HT1080 (cell line): ENCODE measurements at regions not wholly inside any gene's neighbourhood (a gene's known extent, or its start where the extent isn't known, plus 50 kb on each side); places are given as distances from the start of the nearest gene placed in this dataset. TPM values are rescaled to one million over a fixed set of nuclear protein-coding genes. Genes with fewer than 3 reads are reported as not detected.

Experiments
- small RNA-seq: library from RNA; depleted of rRNA; stranded (forward); fragments of <200 nt; gene quantifications from one replicate; pipeline ENCODE3, GENCODE V24; 2014

Small RNAs in the stretch of these regions (small RNA-seq; reads per million reads assigned to genes)
- not detected for gene RN7SL151P
